ENCODE measurements at regions not wholly inside any gene's neighbourhood (a gene's known extent, or its start where the extent isn't known, plus 50 kb on each side); places are given as distances from the start of the nearest gene placed in this dataset.

- no peak overlapping the region for H3K4me3 ChIP-seq (ENCODE audit: low read length)
- TF ChIP-seq CTCF (conservative IDR thresholded peaks at IDR 0.05; ENCODE audit: low read length), result no peak
- DNase-seq (ENCODE audit: low read depth), result no peak
Observed at GRCh38 chr5:162429142-162429541, 361.6 kb downstream of the GABRG2 start.

GRCh38 chr5:162434281-162434680 lies 366.7 kb downstream of the GABRG2 start:
- TF ChIP-seq CTCF (conservative IDR thresholded peaks at IDR 0.05; ENCODE audit: low read length), result no peak
- no peak overlapping the region for H3K4me3 ChIP-seq (ENCODE audit: low read length)
- DNase-seq (ENCODE audit: low read depth), result no peak

- TF ChIP-seq CTCF (conservative IDR thresholded peaks at IDR 0.05; ENCODE audit: low read length), result no peak
- H3K4me3 ChIP-seq (ENCODE audit: low read length), result no peak overlapping the region
- DNase-seq (ENCODE audit: low read depth), result no peak
Observed at GRCh38 chr5:162436055-162436454, 368.5 kb downstream of the GABRG2 start.

GRCh38 chr5:162444129-162444762 lies 376.7 kb downstream of the GABRG2 start:
- TF ChIP-seq CTCF (conservative IDR thresholded peaks at IDR 0.05; ENCODE audit: low read length), result no peak
- H3K4me3 ChIP-seq (ENCODE audit: low read length), result no peak overlapping the region
- DNase-seq (ENCODE audit: low read depth), result no peak

- DNase-seq (ENCODE audit: low read depth), result no peak
- H3K4me3 ChIP-seq (ENCODE audit: low read length), result no peak overlapping the region
- TF ChIP-seq CTCF (conservative IDR thresholded peaks at IDR 0.05; ENCODE audit: low read length), result no peak
Observed at GRCh38 chr5:162456086-162456485, 388.5 kb downstream of the GABRG2 start.

- no peak for DNase-seq (ENCODE audit: low read depth)
- H3K4me3 ChIP-seq (ENCODE audit: low read length), result no peak overlapping the region
- no peak for TF ChIP-seq CTCF (conservative IDR thresholded peaks at IDR 0.05; ENCODE audit: low read length)
Observed at GRCh38 chr5:162466011-162466410, 398.4 kb downstream of the GABRG2 start.

- DNase-seq (ENCODE audit: low read depth), result no peak
- no peak for TF ChIP-seq CTCF (conservative IDR thresholded peaks at IDR 0.05; ENCODE audit: low read length)
- H3K4me3 ChIP-seq (ENCODE audit: low read length), result no peak overlapping the region
Observed at GRCh38 chr5:162473041-162473714, 405.6 kb downstream of the GABRG2 start.

Data from AG10803 (cell line).